ENCODE measurements at regions not wholly inside any gene's neighbourhood (a gene's known extent, or its start where the extent isn't known, plus 50 kb on each side); places are given as distances from the start of the nearest gene placed in this dataset.
"Not testable (repeated sequence)": the region's sequence is repeated elsewhere in the genome, so short reads cannot be mapped to it uniquely, and the experiment has no call there.

DNA sequence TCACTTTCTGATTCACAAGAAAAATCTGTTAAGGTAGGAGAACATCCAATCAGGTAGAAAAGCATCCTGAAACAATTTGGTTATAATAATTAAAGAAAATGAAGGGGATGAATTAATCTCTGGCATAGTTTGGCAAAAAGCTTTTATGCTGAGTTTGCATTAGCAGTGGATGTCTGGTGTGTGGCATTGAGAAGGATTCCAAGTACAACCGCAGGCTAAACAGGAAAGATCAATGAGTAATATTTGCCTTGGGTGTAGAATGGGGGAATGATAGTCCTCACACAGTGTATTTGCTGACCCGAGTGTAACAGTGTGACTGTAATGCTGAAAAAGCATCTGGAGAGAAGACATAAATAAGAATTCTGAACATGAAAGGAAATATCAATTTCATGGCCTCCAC, 68.3 kb upstream of the SESTD1 start:
- Histone ChIP-seq H3K4me3 (no peak overlapping the region), H3K4me1 (ENCODE audit: control insufficient read depth in 1 of 2, low read depth in 2 of 2) (peaks cover 0 to 9% of the 10 kb centered on the region in 2 donors), H3K27ac (no peak overlapping the region), H3K36me3 (no peaks in the 10 kb centered on the region), H3K9me3 (no peaks in the 10 kb centered on the region), H3K27me3 (replicated peaks; ENCODE audit: insufficient read depth) (no peaks in the 10 kb centered on the region)
- DNase-seq (ENCODE audit: low spot score) = no peak
- TF ChIP-seq, protein P1, sequence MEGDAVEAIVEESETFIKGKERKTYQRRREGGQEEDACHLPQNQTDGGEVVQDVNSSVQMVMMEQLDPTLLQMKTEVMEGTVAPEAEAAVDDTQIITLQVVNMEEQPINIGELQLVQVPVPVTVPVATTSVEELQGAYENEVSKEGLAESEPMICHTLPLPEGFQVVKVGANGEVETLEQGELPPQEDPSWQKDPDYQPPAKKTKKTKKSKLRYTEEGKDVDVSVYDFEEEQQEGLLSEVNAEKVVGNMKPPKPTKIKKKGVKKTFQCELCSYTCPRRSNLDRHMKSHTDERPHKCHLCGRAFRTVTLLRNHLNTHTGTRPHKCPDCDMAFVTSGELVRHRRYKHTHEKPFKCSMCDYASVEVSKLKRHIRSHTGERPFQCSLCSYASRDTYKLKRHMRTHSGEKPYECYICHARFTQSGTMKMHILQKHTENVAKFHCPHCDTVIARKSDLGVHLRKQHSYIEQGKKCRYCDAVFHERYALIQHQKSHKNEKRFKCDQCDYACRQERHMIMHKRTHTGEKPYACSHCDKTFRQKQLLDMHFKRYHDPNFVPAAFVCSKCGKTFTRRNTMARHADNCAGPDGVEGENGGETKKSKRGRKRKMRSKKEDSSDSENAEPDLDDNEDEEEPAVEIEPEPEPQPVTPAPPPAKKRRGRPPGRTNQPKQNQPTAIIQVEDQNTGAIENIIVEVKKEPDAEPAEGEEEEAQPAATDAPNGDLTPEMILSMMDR (IDR thresholded peaks at IDR 0.05) = no peak
- no peak for ATAC-seq (ENCODE audit: insufficient number of reproducible peaks, low FRiP score, low read depth)

DNA sequence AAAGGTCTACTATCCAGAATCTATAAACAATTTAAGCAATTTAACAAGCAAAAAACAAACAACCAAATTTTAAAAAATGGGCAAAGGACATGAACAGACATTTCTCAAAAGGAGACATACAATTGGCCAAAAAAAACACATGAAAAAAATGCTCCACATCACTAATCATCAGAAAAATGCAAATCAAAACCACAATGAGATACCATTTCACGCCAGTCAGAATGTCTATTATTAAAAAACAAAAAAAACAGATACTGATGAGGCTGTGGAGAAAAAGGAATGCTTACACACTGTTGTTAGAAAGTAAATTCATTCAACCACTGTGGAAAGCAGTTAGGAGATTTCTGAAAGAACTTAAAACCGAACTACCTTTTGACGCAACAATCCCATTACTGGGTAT, 66.4 kb upstream of the SESTD1 start:
- Histone ChIP-seq H3K4me1 (ENCODE audit: control insufficient read depth in 1 of 2, low read depth in 2 of 2) (no peaks in the 10 kb centered on the region), H3K27me3 (replicated peaks; ENCODE audit: insufficient read depth) (no peaks in the 10 kb centered on the region), H3K4me3 (no peak overlapping the region), H3K36me3 (no peaks in the 10 kb centered on the region), H3K9me3 (no peaks in the 10 kb centered on the region), H3K27ac (no peak overlapping the region)
- no peak for ATAC-seq (ENCODE audit: insufficient number of reproducible peaks, low FRiP score, low read depth)
- no peak for DNase-seq (ENCODE audit: low spot score)
- TF ChIP-seq, protein P1 (IDR thresholded peaks at IDR 0.05) = no peak

DNA sequence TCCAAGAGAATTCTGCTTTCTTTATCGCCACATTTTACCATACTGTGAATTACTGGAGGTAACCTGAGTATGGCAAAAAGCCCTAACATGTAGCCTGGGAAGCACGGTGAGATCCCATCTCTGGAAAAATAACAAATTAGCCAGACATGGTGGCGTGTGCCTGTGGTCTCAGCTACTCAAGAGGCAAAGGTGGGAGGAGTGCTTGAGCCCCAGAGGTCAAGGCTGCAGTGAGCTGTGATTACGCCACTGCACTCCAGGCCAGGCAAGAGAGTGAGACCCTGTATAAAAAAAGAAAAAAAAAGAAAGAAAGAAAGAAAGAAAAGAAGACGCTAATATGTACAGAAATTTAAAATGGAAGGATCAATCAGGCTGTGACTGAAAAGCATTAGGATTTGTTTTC, 57.7 kb upstream of the SESTD1 start:
- TF ChIP-seq, protein P1 (IDR thresholded peaks at IDR 0.05) = no peak
- Histone ChIP-seq H3K9me3 (no peaks in the 10 kb centered on the region), H3K4me1 (ENCODE audit: control insufficient read depth in 1 of 2, low read depth in 2 of 2) (no peaks in the 10 kb centered on the region), H3K4me3 (no peak overlapping the region), H3K36me3 (no peaks in the 10 kb centered on the region), H3K27me3 (replicated peaks; ENCODE audit: insufficient read depth) (no peaks in the 10 kb centered on the region), H3K27ac (no peak overlapping the region)
- DNase-seq (ENCODE audit: low spot score) (no peak), ATAC-seq (ENCODE audit: insufficient number of reproducible peaks, low FRiP score, low read depth) (no peak)

DNA sequence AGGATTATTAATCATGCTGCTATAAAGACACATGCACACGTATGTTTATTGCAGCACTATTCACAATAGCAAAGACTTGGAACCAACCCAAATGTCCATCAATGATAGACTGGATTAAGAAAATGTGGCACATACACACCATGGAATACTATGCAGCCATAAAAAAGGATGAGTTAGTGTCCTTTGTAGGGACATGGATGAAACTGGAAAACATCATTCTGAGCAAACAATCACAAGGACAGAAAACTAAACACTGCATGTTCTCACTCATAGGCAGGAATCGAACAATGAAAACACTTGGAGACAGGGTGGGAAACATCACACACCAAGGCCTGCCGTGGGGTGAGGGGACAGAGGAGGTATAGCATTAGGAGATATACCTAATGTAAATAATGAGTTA, 56.4 kb upstream of the SESTD1 start:
- not testable (repeated sequence) for H3K27ac ChIP-seq; H3K36me3 ChIP-seq; DNase-seq (ENCODE audit: low spot score); H3K9me3 ChIP-seq; ATAC-seq (ENCODE audit: insufficient number of reproducible peaks, low FRiP score, low read depth); H3K27me3 ChIP-seq (replicated peaks; ENCODE audit: insufficient read depth); H3K4me3 ChIP-seq; H3K4me1 ChIP-seq (ENCODE audit: control insufficient read depth in 1 of 2, low read depth in 2 of 2)

DNA sequence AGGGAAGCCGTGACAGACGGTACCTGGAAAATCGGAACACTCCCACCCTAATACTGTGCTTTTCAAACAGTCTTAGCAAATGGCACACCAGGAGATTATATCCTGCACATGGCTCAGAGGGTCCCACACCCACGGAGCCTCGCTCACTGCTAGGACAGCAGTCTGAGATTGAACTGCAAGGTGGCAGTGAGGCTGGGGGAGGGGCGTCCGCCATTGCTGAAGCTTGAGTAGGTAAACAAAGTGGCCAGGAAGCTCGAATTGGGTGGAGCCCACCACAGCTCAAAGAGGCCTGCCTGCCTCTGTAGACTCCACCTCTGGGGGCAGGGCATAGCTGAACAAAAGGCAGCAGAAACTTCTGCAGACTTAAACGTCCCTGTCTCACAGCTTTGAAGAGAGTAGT, 50.1 kb upstream of the SESTD1 start:
- not testable (repeated sequence) for DNase-seq (ENCODE audit: low spot score); H3K36me3 ChIP-seq; H3K4me1 ChIP-seq (ENCODE audit: control insufficient read depth in 1 of 2, low read depth in 2 of 2); H3K27me3 ChIP-seq (replicated peaks; ENCODE audit: insufficient read depth); ATAC-seq (ENCODE audit: insufficient number of reproducible peaks, low FRiP score, low read depth); H3K9me3 ChIP-seq; H3K4me3 ChIP-seq; H3K27ac ChIP-seq

Data from thoracic aorta (tissue), 2 donors.